GM12873 (cell line): ENCODE measurements at regions not wholly inside any gene's neighbourhood (a gene's known extent, or its start where the extent isn't known, plus 50 kb on each side); places are given as distances from the start of the nearest gene placed in this dataset.

Experiments used
- TF ChIP-seq, protein P1 (sequence below): IDR thresholded peaks from 2 replicates; pipeline ENCODE4 v1.5.1; 2012; ENCODE audit warnings: low read depth, mild to moderate bottlenecking, moderate library complexity, low read length, control low read depth; ENCODE audit not compliant: insufficient read depth; ENCODE audit errors: missing control alignments

DNA sequence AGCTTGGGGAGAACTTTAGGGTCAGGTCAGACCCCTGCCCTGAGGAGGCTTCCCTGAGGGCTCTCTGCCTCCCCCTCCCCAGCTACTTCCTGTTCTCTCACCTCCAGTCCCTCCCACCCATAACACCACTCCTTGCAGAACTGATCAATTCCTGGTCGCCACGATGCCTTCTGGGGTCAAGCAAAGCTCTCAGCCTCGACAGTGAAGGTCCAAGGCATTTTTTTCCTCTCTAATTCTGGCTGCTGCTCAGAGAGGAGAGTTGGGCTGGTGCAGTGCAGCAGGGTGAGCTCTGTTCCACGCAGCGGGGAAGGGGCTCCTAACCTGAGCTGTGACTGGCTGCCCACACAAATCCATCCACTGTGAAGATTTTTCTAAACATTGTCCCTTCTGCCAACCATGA is 628.4 kb downstream of the BRD1 start:
- TF ChIP-seq, protein P1, sequence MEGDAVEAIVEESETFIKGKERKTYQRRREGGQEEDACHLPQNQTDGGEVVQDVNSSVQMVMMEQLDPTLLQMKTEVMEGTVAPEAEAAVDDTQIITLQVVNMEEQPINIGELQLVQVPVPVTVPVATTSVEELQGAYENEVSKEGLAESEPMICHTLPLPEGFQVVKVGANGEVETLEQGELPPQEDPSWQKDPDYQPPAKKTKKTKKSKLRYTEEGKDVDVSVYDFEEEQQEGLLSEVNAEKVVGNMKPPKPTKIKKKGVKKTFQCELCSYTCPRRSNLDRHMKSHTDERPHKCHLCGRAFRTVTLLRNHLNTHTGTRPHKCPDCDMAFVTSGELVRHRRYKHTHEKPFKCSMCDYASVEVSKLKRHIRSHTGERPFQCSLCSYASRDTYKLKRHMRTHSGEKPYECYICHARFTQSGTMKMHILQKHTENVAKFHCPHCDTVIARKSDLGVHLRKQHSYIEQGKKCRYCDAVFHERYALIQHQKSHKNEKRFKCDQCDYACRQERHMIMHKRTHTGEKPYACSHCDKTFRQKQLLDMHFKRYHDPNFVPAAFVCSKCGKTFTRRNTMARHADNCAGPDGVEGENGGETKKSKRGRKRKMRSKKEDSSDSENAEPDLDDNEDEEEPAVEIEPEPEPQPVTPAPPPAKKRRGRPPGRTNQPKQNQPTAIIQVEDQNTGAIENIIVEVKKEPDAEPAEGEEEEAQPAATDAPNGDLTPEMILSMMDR = no peak

DNA sequence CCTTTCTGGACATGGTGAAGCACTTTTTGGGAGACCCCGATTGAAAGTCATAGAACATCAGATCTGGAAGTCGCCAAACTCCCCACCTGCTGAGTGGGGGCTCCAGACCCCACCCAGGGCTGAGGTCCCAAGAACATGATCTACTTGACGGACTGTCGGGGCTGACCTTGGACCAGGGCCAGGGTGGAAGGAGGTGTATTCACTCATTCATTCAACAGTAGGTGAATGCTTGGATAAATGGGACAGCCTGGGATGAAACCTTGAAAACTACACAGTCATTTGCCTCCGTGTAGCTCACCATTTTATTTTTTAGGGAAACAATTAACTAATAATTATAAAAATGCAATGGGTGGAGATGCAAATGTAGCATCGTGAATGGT is 629.0 kb downstream of the BRD1 start:
- TF ChIP-seq, protein P1 = no peak

DNA sequence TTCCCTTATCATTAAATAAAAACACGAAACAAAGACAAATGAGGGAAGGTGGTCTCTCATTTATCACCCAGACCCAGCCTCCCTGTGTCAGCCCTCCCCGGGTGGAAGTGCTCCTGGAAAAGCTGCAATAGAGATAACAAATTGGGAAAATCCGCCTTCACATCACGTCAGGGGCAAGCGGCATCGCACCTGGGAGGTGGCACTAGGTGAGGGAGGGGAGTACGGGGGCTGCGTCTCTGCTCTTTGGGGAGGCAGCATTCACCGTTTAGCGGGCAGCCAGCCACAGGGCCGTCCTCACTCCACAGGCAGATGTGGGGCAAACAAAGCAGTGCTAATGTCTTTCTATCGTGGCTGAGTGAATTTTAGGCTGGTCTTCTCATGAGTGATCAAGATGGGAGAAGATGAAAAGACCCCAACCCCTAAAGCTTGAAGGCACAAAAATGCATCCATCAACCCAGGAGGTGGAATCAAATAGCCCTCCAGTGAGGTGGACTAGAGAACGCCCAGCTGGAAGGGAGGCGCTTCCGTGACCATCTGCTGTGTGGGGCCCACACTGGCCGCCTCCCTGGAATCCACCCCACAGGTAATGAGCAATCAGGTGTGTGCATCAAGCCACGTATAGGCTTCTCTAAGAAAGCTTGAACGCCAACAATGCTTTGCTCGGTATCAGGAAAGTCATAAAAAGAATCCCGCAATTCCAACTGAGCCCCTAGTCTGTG is 629.5 kb downstream of the BRD1 start:
- TF ChIP-seq, protein P1 = no peak

DNA sequence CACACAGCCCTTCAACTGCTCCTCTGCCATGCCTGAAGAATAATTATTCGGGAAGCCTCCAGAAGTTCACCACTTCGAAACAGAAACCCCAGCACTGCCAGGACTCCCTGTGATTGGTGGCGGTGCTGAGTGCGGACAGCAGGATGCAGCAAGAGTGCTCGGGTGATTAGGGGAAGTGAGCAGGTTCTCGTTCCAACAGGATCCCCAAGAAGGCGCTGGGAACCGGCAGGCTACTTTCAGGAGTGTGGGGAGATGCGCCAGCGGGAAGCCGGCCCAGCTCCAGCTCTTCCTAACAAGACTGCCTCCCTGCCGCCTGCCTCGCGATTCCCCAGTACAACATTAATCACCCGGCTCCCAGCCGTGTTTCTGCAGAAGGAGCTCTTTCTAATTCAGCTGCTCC is 630.2 kb downstream of the BRD1 start:
- TF ChIP-seq, protein P1 = no peak

DNA sequence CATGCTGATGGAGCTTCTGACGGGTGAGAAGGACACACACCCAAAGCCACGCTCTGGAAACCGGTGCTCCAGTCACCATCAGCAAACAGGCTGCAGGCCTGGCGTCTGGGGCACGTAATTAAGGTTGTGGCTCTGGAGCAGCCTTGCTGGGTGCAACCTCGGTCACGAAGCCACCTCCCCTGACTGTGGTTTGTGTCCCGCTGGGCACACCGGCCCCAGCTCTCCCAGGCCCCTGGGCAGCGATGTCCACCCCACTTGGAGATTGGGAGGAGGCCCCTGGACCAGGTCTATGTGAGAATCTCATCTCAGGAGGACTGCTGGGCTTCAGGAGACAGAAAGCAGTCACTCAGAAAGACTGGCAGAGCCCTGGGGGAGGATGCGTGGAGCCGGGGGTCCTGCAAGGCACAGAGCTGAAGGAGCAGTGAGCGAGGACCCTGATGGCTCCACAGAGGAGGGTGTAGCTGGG is 631.6 kb downstream of the BRD1 start:
- TF ChIP-seq, protein P1 = no peak

DNA sequence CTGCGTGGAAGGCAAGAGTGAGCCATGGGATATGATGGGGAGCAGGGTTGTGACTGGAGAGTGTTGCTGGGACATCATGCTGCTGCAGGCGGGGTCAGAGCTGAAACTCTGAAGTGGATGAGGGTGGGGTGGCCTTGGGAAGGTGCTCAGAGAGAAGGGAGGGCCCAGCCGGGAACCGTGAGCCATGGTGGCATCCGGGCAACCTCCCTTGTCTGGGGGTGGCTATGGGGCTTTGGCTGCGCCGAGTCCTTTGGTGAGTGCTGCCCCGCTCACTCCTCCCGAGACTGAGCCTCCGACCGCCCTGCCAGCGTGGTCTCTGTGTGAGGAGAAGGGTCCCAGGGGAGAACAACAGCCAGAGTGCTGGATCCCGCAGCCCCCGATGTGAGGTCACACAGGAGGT is 632.0 kb downstream of the BRD1 start:
- TF ChIP-seq, protein P1 = no peak

DNA sequence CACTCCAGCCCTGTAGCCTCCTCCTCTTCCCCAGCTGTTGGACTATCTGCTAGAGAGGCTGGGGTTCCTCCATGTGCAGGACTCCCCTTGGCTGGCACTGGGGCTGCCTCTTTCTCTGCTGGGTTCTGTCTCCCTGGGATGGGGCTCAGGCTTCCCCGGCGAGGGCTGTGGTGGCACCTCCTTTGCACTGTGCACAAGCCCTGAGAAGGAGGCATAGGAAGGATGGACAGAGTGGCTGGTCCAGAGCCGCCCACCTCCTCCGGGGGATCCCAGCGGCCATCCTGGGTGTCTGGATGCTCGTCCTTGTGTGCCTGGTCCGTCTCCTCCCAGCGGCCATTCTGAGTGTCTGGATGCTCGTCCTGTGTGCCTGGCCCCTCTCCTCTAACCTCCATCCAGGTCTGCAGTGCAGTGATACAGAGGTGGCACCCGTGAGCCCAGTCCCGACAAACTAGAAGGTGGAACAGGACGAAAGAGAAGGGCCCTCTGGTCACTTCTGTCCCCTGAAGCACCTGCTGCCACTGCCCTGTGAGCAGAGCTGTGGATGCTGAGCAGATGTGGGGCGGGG is 633.7 kb downstream of the BRD1 start:
- TF ChIP-seq, protein P1 = no peak
